ENCODE measurements at regions not wholly inside any gene's neighbourhood (a gene's known extent, or its start where the extent isn't known, plus 50 kb on each side); places are given as distances from the start of the nearest gene placed in this dataset.
"Not testable (repeated sequence)": the region's sequence is repeated elsewhere in the genome, so short reads cannot be mapped to it uniquely, and the experiment has no call there.

- peak; percentile 10 for DNase-seq
Measured at GRCh38 chr19:40940771-40941170, 50.3 kb upstream of the CYP2B6 start.

GRCh38 chr19:40938007-40938406, 53.1 kb upstream of the CYP2B6 start:
- DNase-seq: not testable (repeated sequence)

- DNase-seq: no peak
Measured at GRCh38 chr19:40936755-40937154, 54.3 kb upstream of the CYP2B6 start.

- DNase-seq: peak; percentile 10
Measured at GRCh38 chr19:40933025-40933424, 51.0 kb upstream of the CYP2A7 start.

- DNase-seq: no peak
Measured at GRCh38 chr19:40932008-40932959, 50.3 kb upstream of the CYP2A7 start.
